Frontal cortex (tissue), 3 donors: ENCODE measurements at regions not wholly inside any gene's neighbourhood (a gene's known extent, or its start where the extent isn't known, plus 50 kb on each side); places are given as distances from the start of the nearest gene placed in this dataset.
"Not testable (repeated sequence)": the region's sequence is repeated elsewhere in the genome, so short reads cannot be mapped to it uniquely, and the experiment has no call there.

ENCODE experiments used
- DNase-seq, 2 donors: peaks; one replicate each; pipeline ENCODE4 v3.0.0; 2012; ENCODE audit warnings: low spot score in 2 of 2
- FAIRE-seq: peaks from 2 replicates; lab custom pipeline; 2012; peaks lifted over from hg19 to GRCh38; lab: Jason Lieb, UNC
- donor health status: control.
- donor health status: control.
- donor health status: control.

DNA sequence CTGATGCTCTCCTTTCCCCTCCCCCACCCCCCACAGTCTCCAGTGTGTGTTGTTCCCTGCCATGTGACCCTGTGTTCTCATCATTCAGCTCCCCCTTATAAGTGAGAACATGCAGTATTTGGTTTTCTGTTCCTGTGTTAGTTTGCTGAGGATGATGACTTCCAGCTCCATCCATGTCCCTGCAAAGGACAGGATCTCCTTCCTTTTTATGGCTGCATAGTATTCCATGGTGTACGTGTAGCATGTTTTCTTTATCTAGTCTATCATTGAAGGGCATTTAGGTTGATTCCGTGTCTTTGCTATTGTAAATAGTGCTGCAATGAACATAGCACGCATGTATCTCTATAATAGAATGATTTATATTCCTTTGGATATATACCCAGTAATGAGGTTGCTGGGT, 162.3 kb downstream of the ERMARD start:
- DNase-seq, FAIRE-seq: not testable (repeated sequence)

DNA sequence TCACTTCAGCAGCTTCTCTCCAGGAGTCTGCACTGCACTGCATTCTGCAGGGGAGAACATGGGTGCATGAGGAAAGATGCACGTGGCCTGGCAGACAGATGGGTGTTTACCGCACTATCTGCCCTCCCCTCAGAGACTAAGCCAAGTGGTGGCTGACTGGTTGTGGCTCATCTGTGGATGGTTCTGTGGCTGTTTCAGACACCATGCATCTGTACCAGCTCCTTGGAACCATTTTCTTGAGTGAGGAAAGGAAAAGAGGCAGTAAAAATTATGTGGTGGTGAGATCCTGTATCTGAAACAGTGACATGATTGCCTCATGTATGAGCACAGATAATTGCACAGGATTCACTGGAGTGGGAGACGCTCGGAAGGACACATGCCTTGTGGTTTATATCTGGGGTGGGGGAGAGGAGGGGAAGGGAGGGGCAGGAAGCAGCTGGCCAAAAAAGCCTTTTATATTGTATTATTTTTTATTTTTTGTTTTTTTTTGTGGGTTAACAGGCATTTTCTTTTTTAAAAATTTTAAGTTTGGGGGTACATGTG, 161.7 kb downstream of the ERMARD start:
- FAIRE-seq, result no peak
- no peak for DNase-seq

DNA sequence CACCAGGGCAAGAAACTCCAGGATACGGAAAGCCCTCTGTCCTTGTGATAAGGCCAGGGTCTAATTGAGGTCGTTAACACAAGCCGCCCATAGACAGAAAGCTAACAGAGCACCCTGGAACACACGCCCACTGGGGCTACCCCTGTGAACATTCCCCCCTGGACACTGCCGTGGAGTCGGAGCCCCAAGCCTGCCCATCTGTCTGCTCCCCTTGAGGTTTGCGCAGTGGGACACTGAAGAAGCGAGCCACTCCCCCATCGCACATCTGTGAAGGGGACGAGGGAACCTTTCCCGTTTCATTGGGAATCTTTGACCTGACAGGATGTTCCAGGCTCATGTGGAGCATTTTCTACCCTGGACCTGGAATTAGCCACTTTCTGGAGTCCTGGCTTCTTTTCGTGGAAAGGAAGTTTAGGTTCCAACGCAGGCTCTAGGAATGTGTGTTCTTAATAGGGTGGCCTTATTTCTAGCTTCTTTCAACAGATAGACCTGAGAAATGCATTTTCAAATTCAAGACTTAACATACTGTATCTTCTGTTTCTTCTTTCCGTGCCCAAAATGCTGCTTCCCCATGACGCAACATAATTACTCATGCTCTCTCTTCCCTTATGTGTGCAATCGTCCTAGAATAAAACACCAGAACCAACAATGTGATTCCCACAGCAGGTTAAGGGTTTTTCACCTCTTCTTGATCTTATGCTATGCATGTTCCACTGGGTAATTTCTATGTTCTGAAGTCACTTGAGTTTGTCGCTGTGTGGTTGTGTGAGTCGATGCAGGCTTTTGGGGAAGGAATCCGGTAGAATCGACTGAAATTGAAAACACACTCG, 161.1 kb downstream of the ERMARD start:
- FAIRE-seq, result no peak
- DNase-seq, result no peak

DNA sequence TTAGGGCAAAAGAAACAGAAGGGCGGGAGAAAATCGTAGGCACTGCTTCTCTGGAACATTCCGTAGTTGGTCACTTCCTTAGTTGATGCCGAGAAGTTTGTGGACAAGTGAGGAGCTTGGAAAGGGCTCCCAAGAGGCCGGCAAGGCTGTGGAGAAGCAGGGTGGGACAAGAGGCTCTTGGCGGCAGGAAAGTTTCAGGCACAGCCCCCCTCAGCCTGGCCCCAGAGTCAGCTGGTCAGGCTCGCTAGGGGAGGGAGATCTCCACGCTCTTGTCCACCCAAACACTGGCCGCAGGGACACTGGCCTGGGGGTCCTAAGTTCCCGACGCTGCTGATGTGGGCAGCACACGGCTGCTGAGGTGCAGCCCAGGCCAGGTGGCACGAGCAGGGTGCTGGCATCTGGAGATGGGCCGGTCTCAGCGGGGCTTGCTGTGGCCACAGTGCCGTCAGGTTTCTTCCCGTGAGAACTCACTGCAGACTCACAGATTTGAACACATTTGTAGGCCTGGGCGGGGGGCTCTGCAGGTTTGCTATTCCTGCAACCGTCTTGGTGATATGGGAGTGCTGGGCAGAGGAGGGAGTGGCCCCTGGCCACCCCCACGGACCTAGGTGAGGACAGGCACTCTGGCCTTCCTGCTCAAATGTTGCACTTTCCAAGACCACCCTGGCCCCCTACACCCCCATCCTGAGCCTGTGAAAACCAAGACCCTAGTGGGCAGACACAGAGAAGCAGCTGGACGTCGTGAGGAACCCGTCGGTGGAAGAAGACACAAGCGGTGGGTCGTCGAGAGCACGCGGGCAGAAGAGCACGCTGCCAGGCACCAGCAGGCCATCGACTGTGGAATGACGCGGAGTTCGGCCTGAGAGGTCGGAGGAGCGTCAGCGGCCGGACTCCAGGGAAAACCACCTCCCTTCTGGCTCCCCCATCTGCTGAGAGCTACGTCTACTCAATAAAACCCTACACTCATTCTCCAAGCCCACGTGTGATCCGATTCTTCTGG, 160.1 kb downstream of the ERMARD start:
- DNase-seq, result no peak
- FAIRE-seq, result no peak

DNA sequence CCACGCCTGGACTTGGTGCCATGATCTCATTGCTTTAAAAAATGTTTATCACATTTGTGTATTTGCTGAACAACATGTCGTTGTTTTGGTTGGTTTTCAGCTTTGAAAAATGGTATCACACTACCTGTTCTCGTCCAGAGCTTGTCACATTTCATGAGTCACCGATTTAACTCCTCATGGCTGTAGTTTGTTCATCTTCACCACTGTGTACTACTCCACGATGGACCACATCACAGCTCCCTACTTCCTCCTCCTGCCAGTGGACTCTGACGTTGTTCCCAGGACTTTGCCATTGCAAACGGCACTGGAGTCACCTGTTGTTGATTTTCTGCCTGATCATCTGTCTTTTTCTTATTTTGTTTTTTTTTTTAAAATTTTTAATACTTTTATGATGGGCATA, 157.7 kb downstream of the ERMARD start:
- no peak for DNase-seq
- FAIRE-seq, result no peak

DNA sequence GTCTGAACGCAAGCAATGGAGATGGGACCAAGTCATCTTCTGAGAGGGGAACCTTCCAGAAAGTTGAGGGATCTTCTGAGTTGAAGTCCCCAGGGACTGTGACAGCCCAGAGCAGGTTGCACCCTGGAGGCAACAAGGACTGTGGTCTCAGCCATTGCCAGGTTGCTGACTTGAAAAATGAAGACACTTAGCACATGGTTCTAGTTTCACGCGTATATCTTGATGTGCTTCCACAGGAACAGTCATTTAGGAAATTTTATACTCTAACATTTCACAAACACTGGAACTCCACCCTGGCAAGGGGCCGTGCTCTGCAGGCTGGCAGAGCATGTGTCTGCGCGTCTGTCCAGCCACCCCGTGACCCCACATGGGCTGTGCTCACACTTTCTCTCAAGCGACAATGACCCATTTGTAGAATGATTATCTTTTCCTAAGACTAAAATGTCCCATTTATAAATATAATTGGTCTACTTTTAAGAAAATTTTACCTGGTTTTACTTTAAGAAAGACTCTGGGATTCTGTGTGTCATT, 157.0 kb downstream of the ERMARD start:
- no peak for FAIRE-seq
- DNase-seq, result no peak

DNA sequence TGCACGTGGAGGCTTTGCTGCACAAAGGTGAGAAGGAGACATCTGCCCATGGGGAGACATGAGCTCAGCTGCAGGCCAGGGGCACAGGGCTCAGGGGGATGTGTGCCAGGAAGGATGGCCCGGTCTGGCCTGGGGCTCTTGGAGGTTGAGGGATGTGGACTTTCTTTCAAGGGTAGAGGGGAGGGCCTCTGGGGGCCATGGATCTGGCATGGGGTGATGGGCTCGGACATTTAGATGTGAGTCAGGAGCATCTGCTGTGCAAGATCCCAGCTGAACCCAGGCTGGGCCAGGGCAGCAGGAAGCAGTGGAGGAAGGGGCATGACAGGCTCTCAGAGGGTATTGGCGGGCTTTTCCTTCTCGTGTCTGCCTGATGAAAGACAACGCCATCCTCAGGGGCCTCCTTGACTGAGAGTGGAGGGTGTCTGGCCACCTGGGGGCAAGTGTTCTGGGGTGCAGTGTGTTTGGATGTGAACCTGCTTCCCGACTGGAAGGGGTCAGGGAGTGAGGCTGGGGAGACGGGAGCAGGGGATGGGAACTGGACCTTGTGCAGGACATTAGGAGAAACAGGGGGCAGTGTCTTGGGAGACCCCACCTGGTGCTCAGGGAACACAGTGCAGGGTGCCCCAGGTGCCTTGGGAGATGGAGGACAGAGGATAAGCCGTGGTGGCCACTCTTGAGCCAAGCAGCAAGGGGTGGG, 156.1 kb downstream of the ERMARD start:
- FAIRE-seq (no peak), DNase-seq (no peak)

DNA sequence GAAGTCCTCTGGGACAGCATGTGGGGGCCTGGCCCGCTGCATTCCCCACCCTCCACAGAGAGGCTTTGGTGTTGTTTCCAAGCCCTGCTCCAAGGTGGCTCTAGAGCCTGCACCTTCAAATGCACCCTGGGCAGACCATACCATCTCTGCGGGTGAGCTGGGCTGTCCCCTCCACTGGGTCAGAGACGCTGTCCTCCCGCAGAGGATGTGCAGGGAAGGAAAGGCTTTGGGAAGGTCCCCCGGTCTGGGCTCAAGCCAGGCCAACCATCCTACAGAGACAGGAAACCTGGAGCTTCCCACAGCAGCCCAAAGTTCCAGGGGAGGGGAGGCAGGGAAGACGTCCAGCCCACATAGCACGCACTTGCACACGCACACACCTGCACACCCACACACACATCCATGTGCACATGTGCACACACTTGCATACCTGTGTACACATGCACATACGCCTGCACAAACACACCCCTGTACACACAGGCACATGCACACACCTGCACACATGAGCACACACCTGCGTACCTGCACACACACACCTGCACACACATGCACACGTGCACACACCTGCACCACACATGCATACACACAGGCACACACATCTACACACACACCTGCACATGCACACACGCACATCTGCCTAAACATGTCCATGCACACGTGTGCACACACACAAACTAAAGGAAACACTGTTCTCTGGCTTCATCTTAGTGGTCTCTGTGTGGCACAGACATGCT, 155.4 kb downstream of the ERMARD start:
- FAIRE-seq, result no peak

DNA sequence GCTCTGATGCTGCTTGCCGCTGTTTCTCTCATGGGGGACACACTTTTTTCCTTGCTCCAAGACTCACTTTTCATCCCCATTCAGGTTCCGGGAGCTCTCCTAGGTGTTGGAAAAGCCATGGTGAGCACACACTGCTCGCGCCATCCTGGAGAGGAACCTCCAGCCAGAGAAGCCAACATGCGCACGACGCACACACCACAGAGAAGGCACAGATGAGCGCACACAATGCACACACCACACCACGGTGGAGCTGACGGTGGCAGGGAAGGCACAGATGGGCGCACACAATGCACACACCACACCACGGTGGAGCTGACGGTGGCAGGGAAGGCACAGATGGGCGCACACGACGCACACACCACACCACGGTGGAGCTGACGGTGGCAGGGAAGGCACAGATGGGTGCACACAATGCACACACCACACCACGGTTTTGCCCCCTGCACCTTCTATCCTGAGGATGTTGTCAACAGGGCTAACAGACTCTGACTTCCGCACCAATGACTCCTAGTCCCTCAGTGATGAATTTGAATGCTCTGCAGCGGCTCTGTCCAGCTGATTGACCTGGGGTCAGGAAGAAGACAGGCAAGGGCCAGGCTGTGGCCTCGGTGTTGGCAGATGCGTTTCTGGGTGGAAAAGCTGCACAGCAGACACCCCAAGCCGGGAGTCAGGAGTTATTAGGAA, 154.7 kb downstream of the ERMARD start:
- DNase-seq (no peak), FAIRE-seq (no peak)

More for the DNA sequence above, 155.4 kb downstream of the ERMARD start:
- no peak for DNase-seq

DNA sequence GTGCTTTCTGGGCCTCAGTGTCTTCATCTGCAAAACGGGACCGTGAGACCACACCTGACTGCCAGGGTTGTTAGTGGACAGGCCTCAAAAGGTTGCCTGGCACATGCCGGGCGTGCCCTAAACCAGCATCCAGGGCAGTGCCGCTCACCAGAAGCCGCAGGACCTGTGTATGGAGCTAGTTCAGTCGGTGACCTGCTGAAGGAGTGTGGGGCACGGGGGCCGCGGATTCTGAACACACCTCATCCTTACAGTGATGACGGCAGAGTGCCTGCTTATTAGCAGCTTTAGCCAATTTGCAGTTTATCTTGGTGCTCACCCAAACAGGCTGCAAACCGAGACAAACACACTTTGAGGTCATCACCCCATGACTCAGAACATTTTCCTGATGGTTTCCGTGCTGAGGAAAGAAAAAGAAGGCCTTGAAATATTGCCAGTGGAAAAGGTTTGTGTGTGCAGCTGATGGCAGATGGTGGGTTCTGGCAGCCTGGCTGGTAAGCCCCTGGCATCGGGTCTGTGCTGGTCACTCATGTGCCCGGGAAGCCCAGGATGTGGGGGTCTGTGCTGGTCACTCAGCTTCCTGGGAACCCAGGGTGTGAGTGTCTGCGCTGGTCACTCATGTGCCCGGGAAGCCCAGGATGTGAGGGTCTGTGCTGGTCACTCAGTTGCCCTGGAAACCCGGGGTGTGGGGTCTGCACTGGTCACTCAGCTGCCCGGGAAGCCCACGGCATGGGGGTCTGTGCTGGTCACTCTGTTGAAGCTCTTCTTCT, 153.8 kb downstream of the ERMARD start:
- FAIRE-seq (no peak), DNase-seq (peak in 1 of 2 donors; percentile 49)

DNA sequence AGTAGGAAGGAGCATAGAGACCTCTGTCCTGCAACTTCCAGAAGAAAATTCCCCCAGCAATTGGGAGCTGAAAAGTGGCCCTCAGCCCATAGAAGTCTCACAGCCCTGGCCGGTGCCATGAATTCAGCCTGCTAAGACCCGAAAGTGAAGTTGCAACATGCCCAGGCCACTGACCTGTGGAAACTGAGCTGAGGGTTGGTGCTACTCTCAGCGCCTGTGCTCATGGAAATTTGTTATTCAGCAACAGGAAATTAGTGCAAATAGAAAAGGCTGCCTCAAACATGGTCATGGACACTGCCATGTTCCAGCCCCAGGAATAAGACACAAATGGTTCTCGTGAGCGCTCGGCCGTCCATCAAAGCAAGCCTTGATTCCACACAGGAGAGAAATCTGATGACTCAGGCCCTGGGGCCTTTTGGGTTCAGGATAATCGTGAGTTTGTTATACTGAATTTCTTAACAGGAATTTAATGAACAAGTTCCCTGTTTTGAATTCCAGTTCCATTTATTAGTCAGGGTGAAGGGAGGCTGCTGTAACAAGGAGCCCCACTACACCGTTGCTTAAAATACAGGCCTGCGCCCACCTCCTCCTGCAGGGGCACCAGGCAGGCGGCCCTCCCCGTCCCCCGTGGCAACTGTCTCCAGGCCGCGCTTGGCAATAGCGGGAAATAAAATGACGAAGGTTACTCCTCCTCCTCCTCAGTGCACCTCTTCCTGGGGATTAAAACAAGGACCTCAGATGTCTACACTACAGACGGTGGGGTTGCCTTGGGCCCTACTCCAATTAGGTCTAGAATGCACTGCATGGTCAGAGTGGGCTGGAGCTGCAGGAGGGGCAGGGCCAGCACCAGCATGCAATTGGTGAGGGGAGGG, 152.9 kb downstream of the ERMARD start:
- DNase-seq (no peak), FAIRE-seq (no peak)

DNA sequence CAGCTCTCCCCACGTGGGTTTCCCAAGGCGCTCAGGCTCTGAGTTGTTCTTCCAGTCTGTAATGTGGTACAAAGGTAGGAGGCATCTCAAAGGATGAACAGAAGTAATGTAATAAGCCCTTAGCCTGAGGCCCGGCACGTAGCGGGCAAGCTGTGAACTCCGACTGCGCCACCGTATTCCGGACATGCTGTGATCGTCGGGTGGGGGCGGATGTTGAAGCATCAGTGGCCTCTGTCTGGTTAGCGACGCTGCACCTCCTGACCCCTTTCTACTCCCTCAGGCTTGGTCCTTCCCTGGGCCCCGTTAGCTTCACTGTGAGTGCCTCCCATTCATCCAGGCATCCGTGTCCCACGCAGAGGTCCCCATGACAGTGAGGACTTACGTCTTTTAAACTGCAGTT, 151.7 kb downstream of the ERMARD start:
- no peak for FAIRE-seq
- DNase-seq, result no peak

DNA sequence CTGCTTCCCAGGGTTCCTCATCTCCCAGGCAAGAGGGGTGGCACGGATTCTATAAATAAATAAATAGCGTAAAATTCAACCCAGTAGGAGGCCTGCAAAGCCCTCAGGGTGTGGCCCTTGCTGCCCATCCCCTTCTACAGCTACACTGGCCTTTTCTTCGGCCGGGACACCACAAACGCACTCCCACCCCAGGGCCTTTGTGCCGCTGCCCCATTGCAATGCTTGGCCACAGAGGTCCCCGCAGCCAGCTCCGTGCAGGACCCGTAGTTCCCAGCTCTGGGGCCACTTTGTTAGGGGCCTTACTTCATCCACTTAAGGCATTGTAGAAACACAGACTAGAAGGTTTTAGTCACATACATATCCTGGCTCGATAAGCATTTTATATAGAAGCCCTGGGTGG, 151.2 kb downstream of the ERMARD start:
- FAIRE-seq (no peak), DNase-seq (no peak)

DNA sequence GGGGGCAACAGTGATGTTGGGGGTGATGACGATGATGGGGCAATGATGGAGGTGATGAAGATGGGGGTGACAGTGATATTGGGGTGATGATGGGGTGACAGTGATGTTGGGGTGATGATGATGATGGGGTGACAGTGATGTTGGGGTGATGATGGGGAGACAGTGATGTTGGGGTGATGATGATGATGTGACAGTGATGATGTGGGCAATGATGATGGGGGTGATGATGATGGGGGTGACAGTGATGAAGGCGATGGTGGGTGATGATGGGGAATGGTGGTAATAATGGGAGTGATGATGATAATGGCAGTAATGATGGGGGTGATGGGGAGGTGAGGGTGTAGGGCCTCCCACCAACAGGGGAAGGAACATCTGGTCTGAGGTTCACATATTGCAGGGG, 150.6 kb downstream of the ERMARD start:
- DNase-seq (no peak), FAIRE-seq (no peak)

DNA sequence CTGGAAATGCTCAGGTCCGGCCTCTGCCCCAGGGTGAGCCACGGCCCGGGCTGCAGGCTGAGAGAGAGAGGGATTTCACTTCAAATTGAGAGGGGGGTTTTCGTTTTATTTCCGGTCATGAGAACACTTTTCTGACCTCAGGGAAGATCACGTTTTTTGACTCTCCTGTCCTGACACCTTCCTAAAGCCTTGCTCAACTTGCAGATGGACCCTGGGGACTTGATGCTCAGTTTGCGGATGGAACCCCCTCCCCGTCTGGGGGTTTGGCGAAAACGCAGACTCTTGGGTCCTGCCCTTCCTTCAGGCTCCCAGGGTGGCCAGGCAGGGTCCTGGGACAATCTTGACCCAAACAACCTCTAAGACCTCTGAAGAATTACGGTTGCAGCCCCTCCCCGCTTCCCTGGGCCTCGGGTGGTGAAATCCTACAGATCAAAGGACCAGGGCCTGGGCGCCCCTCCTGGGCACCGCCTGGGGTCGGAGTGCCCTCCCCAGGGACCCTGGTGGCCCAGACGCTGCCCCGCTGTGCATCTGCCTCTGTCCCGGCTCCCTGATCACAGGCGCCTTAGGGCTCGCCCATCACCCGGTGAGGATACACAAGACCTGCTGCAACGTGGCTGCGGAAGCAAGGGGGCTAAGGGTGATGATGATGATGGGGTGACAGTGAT, 148.2 kb downstream of the ERMARD start:
- DNase-seq, result no peak

DNA sequence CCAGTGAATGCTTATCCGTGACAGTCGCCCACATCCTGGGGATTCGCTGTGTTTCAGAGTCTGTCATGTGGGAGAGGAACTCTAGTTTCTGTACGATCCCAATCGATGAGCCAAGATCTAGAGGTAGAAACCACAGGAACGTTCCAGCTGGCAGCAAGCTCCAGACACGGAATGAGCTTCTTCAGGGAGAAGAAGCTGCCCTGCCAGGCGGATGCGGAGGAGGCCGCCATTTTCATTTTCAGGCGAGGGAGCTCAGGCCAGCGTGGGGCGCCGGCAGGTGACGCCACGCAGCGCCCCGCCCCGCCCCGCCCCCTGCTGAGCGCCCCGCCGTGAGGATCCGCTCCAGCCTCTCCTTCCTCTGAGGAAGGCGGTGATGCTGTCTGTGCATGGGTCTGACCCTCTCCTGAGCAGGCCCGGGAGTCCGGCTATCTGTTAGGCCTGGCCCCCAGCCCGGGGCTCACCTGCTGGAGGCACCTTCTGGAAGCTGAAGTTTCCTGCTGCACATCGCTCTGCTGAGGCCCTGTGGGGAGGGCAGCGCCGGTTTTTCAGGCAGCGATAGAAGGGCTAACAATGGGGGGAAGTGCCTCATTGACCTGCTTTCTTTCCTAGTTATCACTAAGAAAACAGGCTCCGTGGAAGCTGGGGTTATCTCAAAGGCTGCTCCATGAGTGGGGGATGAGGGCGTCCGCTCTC, 147.5 kb downstream of the ERMARD start:
- DNase-seq, result no peak
- FAIRE-seq, result no peak

More for the DNA sequence above, 148.2 kb downstream of the ERMARD start:
- no peak for FAIRE-seq
